ENCODE measurements at regions not wholly inside any gene's neighbourhood (a gene's known extent, or its start where the extent isn't known, plus 50 kb on each side); places are given as distances from the start of the nearest gene placed in this dataset.

- TF ChIP-seq CTCF (IDR thresholded peaks at IDR 0.05; ENCODE audit: low read depth, low read length) (no peak), EZH2phosphoT487 (IDR thresholded peaks at IDR 0.05; ENCODE audit: low read depth) (no peak)
These were observed 113.3 kb upstream of the EEF1E1 start for GRCh38 chr6:8215631-8216030.

All from OCI-LY3 (cell line).